Panc1 (cell line): ENCODE measurements at regions not wholly inside any gene's neighbourhood (a gene's known extent, or its start where the extent isn't known, plus 50 kb on each side); places are given as distances from the start of the nearest gene placed in this dataset.

ENCODE experiments used
- CTCF ChIP-seq: fragments of 450-650 bp; IDR thresholded peaks from 2 replicates; pipeline ENCODE4 v1.5.1; 2017; ENCODE audit warnings: mild to moderate bottlenecking
- POLR2AphosphoS5 ChIP-seq: IDR thresholded peaks from 2 replicates; pipeline ENCODE4 v1.6.1; 2012; ENCODE audit warnings: mild to moderate bottlenecking, low read depth, low read length, moderate library complexity
- REST ChIP-seq, 2 experiments: IDR thresholded peaks; 2 replicates each; pipeline ENCODE4 v1.6.1; 2011 to 2012; ENCODE audit warnings: low read depth in 2 of 2, control low read depth in 1 of 2, low read length in 1 of 2, mild to moderate bottlenecking in 1 of 2, moderate library complexity in 1 of 2; ENCODE audit not compliant: insufficient read depth in 1 of 2
- SIN3A ChIP-seq: IDR thresholded peaks from 2 replicates; pipeline ENCODE4 v1.6.1; 2012; ENCODE audit warnings: low read depth, mild to moderate bottlenecking, low read length, moderate library complexity, borderline replicate concordance; ENCODE audit not compliant: insufficient read depth
- TCF7L2 ChIP-seq: IDR thresholded peaks from 2 replicates; pipeline ENCODE4 v1.6.1; 2011; ENCODE audit warnings: mild to moderate bottlenecking, low read depth, low read length, inconsistent platforms

DNA sequence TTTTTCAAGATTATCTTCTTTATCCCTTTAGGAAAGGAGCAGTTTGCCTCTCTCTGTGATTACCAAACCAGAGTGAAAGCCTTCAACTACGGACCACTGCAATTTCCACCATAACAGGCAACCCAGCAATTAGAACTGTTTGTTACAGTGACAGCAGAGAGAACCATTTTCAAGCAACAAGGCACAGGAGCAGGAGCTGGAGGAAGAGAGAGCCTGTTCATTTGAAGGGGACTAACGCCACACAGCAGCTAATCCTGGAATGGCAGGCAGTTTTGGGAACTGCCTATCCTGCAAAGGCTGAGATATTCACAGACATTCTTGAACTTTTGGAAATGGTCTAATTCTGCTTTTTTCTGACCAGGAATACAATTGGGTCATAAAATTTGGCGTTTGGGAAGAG, 1541.9 kb upstream of the PIK3C3 start:
- TF ChIP-seq SIN3A: no peak
- TF ChIP-seq POLR2AphosphoS5: no peak
- peak; percentile 16; the same call in 1 of the 2 replicates for TF ChIP-seq CTCF
- TF ChIP-seq REST (IDR thresholded peaks at IDR 0.05; ENCODE audit: insufficient read depth in 1 of 2, low read depth in 2 of 2, low read length in 1 of 2): no peak
- TF ChIP-seq TCF7L2: no peak
